ENCODE measurements at regions not wholly inside any gene's neighbourhood (a gene's known extent, or its start where the extent isn't known, plus 50 kb on each side); places are given as distances from the start of the nearest gene placed in this dataset.

DNA sequence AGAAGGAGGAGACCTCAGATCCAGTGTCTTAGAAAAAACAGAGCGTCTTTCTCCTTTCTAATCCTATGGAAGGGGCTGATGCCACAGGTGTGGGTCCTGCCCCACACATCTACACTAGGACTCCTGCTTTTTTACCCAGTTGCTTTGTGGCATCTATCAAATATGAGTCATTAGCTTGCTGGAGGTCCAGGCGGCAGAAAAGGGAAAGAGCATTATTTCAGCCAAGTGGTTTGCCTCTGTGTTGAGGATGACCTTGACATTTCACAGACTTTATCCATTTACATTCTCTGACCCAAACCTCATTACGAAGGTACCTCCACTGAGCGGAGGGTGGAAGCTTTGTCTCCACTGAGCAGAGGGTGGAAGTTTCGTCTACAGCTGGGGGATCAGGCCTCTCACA is 308.4 kb upstream of the KLF6 start:
- DNase-seq, result no peak

DNA sequence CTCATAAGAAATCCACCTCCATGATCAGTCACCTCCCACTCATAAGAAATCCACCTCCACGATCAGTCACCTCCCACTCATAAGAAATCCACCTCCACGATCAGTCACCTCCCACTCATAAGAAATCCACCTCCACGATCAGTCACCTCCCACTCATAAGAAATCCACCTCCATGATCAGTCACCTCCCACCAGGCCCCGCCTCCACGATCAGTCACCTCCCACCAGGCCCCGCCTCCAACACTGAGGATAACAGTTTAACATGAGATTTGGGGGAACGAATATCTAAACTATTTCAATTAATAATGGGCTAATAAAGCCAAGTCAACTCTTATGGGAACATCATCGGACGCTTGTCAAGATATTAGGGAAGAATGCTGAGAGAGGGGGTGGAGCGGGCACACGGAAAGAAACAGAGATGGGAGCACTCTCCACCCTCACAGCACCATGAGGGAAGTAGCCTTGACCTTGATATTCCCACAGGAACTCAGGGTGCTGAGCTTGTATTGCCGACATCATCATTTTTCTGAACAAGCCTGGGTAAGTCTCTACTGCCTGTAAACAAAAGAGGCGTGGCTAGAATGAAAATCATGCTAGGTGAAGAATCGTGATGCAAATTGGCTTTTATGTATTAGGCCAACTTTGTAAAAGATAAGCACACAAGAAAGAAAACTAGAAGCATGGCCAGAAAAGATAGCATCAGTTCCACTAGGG is 303.5 kb upstream of the KLF6 start:
- DNase-seq, result no peak

DNA sequence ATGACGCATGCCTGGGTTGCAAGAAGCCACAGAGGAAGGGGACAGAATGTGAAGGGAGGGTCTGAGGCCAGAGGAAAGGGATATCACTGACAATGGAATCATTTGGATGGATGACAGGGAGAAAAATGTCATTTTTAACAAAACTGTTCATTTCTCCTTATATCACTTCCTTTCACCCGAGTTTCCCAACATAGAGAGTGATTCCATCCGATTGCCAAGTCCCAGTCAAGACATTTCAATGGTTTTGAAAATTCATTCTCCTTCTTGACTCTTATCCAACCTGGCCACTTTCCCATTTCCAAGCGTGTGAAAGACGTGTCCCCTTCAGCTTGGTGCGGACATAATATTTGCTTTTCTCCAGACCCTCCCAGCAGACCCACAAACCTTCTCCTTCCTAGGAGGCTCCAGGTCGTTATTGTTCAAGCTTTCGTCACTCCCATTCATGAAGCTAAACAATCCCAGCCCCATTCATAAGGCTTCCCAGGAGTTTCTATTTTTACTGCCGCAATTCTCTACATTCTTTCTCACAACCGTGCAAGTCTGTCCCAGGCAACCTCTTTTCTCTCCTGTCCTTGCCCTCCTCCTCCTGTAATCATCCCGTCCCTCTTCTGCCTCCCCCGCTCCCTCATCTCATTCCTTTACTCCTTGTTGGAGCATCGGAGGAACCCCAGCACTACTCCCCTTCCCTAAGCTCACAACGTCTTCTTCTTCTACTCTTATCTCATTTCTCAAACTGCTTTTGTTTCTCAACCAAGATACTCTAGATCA is 301.3 kb upstream of the KLF6 start:
- DNase-seq, result no peak

DNA sequence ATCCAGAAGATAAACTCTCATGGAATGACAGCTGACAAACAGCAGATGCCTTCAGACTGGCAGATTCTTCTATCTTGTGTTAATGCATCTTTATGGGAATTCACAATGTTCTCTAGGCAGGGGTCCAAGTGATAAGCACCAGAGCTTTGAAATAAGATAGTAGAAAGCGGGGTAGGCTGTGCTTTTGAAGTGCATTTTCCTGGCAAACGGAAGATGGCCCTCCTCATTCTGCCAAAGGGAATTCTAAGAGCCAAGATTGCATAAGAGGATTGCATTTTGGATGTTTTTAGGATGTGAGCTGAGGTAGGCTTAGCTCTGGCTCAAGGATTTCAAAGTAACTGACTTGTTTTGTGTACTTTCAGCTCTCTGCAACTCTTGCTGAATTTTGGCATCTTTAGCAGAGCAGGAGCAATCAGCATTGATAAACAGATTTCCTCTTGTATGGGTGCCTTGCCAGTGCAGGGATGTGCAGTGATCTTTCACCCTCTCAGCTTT is 298.5 kb upstream of the KLF6 start:
- DNase-seq, result no peak

DNA sequence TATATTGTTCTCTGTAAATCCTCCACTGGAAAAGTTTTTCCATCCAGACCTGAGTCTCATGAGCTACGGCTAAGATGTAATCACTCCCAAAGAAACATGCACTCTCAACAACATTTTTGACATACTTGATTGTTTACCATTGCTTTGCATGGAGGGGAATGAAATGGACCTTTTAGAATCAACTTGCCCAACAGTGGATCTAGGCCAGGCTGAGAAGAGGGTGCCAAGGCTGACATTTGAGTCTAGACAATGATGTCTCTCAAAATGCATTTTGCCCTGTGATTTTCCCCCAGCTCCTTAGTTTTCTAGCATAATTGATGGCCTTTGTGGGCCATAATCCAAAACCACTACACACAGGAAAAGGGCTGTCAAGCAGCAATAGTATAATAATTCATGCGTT is 297.9 kb upstream of the KLF6 start:
- no peak for DNase-seq

DNA sequence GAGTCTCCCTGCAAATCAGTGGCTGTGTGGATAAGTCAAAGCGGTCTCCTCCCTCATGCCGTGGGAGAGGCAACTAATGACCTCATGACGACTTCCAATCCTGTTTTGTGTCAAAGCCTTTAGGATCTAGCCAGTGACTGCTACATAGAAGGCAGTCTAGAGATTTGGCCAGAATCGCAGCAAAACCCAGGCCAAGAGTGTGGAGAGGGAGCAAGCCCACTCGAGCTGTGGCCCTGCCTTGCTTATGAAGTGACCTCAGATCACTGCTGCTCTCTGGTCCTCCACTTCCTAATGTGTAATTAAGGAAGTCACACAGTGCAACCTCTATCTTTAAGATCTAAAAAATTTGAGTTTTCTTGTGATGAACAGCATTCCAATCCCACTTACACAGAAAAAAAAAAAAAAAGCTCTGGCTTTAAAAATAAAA is 296.7 kb upstream of the KLF6 start:
- DNase-seq, result no peak

DNA sequence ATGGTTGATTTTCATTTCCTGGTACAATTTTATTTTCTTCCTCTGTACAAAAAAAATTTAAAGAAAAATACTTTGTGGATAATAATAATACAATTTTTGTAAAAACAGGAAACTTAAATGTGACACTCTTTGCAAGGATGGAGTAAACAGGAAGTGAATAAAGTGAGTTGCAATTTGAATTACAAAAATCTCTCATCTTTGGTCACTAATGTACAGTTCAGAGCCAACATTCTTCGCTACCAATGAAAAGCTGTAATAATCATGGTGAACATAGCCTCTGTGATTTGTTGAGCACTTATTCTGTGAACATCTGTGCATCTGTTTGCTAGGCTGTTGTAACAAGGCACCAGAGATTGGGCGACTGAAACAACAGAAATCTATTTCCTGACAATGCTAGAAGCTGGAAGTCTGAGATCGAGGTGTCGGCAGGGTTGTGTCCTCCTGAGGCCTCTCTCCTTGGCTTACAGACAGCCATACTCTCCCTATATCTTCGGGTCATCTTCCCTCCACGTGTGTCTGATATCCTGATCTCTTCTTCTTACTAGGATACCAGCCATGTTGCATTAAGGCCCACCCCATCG is 295.3 kb upstream of the KLF6 start:
- DNase-seq, result no peak

DNA sequence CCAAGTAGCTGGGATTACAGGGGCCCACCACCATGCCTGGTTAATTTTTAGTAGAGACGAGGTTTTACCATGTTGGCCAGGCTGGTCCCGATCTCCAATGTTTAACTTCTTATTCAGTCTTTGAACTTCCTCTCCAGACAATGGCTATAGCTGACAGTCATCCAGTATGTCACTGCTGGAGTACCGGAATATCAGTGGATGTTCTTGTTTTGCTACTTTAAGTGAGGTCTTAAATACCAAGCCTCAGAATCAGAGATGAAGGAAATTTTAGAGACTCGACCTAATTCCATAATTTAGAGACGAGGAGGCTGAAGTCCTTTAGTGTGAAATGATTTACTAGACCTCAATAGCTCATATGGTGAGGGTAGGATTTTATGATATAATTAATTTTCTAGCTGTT is 294.8 kb upstream of the KLF6 start:
- DNase-seq, result no peak

DNA sequence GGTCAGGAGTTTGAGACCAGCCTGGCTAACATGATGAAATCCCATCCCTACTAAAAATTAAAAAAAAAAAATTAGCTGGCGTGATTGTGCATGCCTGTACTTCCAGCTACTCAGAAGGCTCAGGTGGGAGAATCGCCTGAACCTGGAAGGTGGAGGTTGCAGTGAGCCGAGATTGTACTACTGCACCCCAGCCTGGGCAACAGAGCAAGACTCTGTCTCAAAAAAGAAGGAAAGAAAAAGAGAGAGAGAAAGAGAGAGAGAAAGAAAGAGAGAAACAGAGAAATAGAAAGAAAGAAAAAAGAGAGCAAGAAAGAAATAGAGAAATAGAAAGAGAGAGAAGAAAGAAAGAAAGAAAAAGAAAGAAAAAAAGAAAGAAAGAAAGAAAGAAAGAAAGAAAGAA is 292.8 kb upstream of the KLF6 start:
- no peak for DNase-seq

DNA sequence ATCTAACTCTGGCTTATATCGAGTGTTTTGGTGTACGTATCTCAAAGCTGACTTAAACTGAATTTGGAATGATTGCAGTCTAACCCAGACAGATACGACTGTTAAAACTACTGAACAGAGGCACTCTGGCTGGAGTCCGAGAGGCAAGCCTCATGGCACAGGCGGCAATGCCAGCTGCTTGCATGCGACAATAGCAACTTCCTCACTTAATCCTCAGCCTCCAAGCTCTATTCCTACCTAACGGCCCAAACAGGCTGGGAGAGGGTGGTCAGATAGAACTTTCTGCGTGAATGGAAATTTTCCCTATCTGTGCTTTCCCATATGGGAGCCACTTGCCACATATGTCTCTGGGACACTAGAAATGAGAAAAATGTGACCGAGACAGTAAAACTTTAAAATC is 292.0 kb upstream of the KLF6 start:
- no peak for DNase-seq

DNA sequence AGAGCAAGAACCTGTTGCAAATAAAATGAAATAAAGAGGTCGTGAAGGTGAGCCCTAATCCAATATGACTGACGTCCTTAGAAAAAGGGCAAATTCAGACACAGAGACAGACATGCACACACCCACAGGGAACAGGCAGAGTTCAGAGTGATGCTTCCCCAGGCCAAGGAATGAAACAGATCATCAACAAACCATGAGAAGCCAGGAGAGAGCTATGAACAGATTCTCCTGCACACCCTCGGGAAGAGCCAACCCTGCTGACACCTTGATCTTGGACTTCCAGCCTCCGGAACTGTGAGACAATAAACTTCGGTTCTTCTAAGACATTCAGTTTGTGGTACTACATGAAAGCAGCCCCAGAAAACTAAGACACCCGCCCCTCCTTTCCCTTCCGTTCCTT is 290.4 kb upstream of the KLF6 start:
- DNase-seq, result no peak

DNA sequence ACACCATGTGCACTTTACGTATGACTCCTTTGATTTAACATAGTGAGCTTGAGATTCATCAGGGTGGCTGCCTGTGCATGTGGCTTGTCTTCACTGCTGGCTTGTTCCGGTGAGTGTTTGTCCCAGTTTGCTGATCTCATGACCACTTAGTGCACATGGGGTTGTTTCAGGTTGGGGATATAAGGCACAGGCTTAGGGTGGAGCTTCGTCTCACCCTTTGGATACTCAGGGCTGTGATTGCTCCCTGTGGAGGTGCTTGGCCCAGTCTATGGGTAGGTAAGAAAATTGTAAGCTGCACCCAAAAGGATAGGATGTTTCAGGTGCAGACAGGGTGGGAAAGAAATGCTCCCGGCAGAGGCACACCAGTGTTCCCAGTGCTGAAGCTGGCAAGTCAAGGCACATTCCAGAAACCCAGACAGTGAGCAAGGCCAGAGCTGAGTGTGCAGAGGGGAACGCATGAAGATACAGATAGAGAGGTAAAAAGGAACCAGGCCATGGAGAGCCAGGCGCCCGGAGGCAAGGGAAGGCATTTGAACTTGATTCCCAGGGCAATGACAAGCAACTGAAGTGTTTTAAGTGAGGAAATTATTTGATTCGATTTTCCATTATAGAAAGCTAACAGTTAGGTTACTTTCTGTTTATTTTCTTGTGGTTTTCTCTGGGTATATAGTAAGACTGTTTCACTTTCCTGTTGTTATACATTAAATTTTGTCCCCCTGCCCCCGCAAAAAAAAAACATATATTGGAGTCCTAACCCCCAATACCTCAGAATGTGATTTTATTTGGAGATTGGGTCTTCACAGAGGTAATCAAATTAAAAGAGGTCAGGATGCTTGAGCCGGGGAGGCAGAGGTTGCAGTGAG is 289.8 kb upstream of the KLF6 start:
- DNase-seq, result no peak

DNA sequence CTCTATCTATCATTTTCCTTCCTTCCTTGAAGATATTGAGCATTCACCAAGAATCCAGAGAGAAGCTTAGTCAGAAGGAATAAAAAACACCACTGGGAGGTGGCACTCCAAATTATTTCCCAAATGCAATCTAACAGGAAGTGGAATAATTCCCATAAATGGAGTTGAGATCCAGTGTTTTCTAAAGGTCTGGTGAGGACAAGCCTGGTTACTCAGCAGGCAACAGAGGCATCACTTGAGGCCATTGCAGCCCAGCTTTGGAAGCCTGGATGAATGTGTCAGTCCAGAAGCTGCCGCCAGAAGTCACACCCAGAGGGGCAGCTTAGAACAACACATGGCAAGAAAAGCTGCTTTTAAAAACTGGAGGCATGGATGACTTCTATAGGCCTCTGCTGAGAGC is 288.9 kb upstream of the KLF6 start:
- DNase-seq, result no peak

DNA sequence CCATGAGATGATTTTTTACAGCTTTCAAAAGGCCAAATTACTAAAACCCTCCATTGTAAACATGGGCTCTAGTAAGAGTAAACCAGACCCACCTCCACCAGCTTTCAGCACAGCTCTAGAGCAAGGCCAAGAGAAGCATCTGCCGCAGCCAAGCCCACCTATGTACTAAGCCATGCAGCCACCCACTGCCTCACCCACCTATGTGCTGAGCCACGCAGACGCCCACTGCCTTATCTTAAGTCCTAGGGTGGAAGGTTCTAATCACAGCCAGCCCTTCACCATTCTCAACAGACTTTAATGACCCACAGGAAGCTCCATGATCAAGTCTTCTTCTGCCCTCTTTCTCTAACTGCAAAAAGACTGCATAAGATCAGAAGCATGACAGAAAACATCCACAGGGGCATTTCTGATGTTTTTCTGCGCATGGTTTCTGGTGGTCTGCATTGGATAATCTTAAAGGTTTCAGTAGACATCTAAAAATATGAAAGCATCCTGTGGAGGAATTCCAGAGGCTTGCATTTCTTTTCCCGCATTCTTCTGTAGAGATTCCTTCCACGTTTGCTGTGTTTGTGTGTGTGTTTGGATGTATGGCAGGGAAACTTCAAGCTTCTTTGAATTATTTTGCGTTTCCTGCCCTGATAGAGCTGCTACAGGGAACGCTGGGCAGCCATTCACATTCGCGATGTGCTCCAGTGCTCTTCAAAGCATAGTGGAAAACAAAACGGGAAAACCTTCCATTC is 286.1 kb upstream of the KLF6 start:
- no peak for DNase-seq

DNA sequence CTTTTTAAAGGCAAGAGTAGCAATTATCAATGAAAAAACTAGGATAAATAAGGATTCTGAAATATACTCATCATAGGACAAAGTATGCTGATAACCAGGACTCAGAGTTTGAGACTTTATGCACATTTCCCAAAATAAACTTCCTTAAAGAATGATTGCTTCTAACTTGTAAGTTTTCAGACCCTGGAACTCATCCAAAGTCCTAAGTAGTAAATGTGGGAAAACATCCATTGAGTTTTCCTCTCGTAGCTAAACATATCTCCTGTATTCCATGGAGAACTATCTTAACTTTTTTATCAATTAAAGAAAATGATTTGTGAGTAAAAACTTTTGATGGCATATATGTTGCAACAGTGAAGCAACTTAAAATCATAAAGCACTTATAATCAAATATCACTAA is 285.2 kb upstream of the KLF6 start:
- DNase-seq, result no peak

DNA sequence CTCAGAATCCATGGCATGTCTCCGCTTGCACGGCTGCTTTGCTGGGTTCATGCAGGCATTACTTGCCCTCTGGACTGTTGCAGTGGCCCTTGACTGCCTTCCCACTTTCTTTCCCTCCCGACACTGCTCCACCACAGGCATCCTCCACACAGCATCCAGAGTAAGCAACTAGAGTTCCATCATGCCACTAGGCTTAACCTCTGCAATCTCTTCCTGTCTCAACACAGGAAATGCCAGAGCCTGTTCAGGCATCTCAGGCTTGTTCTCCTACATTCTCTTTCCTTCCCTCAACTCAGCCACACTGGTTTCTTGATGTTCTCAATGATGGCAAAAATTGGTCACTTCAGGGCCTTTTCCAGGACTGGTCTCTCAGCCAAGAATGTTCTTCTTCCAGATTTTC is 284.5 kb upstream of the KLF6 start:
- no peak for DNase-seq

DNA sequence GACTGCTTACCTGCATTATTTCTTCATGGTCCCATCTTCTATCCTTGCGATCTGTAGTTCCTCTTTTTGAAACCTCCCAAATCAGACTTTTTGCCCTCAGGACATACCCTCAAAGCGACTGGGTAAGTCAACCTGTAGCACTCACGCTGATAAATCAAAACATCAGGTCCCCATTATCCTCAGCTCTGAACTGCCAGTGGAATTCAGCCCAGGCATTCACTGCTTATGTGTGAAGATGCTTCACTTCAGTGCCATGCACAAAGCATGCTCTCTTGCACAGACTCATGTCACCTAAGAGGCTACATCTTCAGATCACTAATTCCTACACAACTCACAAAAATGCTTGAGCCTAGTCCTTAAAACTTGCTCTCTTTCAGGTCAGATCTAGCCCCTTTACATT is 283.6 kb upstream of the KLF6 start:
- no peak for DNase-seq

DNA sequence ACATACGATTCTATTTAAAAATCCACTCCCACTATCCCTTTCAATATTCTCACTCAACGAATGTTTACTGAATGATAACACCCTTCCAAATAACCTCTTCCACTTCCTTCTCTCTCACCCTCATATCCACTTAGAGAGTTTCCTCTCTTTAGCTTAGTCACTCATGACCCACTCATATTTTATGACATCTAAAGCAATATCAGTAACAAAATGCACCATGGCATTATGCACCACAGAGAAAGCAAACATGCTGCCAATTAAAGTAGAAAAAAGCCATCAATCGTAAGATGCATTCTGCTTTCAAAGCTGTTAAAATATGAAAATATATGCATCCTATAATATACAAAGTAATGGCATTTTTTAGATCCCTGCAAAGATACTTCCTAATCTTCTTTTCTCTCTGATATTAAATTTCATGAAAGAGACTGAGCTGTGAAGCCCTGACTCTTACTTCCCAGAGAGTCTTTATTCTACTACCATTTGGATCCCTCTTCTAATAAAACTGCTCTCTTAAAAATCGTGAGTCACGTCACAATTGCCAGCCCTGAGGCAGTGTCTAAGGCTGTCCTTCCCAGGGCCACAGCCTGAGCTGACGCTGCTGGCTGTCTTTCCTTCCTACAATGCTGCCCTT is 283.0 kb upstream of the KLF6 start:
- DNase-seq, result no peak

DNA sequence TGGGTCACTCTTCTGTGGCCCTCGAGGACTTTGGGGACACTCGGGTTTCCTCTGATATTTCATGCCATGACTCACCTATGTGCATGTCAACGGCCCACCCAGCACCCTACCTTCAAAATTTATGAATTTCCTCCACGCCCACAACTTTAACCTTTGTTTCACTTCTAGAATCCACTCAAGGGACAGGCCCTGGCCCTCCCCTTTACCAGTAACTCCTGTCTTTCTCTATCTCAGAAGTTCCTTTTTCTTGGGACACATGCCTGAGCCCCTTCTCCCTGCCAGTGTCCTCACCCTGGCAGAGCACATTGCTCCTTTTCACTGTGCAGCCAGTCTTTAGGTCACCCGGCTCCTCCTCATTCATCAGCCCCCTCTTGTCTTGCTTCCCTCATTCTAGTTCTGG is 282.5 kb upstream of the KLF6 start:
- DNase-seq, result no peak

DNA sequence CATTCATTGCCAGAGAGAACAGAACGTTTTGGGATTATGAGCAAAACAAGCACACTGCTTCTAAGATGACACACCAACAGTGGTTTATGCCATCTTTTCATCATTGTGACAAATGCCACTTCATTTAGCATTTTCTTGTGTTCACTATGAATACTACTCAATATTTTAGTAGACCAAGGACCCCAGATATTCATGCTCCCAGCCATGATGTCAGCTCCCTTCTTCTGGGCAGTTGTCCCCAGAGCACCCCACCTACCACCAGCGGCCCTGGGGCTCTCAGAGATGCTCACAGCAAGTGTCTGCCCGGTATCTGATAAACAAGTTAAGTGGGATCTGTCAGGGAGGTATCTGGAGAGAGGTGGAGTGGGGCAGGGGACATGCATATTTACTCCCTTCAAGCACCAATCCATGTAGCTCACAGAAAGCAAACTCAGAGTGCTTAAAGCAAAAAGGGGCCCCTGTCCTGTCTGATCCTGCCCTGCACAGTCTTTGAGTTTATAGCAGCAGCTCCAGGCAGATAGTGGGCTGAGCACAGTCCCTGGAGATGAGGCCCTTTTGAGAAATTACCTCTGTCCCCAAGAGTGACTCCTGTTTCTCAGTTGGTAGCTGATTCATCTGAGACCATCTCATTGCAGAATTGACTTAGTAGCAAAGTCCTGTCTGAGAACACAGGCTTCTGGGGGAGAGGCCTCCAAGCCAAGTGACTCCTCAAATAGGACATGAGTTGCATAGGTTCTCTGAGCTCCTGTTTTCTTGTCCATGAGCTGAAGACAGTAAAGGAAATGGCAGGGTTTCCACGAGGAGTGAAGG is 281.8 kb upstream of the KLF6 start:
- DNase-seq, result no peak

DNA sequence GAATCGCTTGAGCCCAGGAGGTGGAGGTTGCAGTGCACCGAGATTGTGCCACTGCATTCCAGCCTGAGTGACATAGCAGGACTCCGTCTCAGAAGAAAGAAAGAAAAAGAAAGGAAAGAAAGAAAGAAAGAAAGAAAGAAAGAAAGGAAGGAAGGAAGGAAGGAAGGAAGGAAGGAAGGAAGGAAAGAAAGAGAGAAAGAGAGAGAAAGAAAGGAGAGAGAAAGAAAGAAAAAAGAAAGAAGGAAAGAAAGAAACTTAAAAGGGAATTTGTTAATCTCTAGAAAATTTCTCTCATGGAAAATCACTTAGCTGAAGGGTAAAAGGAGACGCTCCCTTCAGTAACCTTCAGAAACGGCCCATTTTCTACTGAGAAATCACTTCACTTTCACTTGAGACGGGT is 279.5 kb upstream of the KLF6 start:
- no peak for DNase-seq
